Mesendoderm (in vitro differentiated cells): ENCODE measurements at regions not wholly inside any gene's neighbourhood (a gene's known extent, or its start where the extent isn't known, plus 50 kb on each side); places are given as distances from the start of the nearest gene placed in this dataset.

ENCODE experiments used
- DNase-seq: peaks from one replicate; pipeline ENCODE4 v3.0.0; 2013
- H2AK5ac ChIP-seq: 2 replicates; pipeline ENCODE4 v1.6.1; 2013; ENCODE audit warnings: low read length, inconsistent platforms
- H2BK120ac ChIP-seq: 2 replicates; pipeline ENCODE4 v1.6.1; 2013; ENCODE audit warnings: low read depth, mild to moderate bottlenecking, low read length, moderate library complexity, mixed read lengths
- H2BK15ac ChIP-seq: replicated peaks from 2 replicates; pipeline ENCODE4 v1.6.1; 2013; ENCODE audit warnings: low read depth, mild to moderate bottlenecking, moderate library complexity
- H2BK5ac ChIP-seq: 2 replicates; pipeline ENCODE4 v1.6.1; 2013; ENCODE audit warnings: low read length, inconsistent platforms
- H3K18ac ChIP-seq: 2 replicates; pipeline ENCODE4 v1.6.1; 2013; ENCODE audit warnings: mild to moderate bottlenecking, low read length, mixed read lengths
- H3K23ac ChIP-seq: one replicate; pipeline ENCODE4 v1.6.1; 2013; ENCODE audit warnings: low read length
- H3K27ac ChIP-seq: 2 replicates; pipeline ENCODE4 v1.5.1; 2013; ENCODE audit warnings: low read depth, mild to moderate bottlenecking, inconsistent platforms, low read length, moderate library complexity
- H3K27me3 ChIP-seq: 2 replicates; pipeline ENCODE4 v1.6.1; 2013; ENCODE audit warnings: low read length, control low read depth, mild to moderate bottlenecking, inconsistent platforms; ENCODE audit not compliant: insufficient read depth, poor library complexity
- H3K36me3 ChIP-seq: 2 replicates; pipeline ENCODE4 v1.6.1; 2013; ENCODE audit warnings: low read length, inconsistent platforms; ENCODE audit not compliant: control insufficient read depth, insufficient read depth
- H3K4ac ChIP-seq: one replicate; pipeline ENCODE4 v1.6.1; 2013; ENCODE audit warnings: low read depth, mild to moderate bottlenecking, low read length, moderate library complexity
- H3K4me1 ChIP-seq: 2 replicates; pipeline ENCODE4 v1.6.1; 2013; ENCODE audit warnings: low read depth, low read length, inconsistent platforms; ENCODE audit not compliant: control insufficient read depth
- H3K4me2 ChIP-seq: 2 replicates; pipeline ENCODE4 v1.6.1; 2013; ENCODE audit warnings: low read length
- H3K4me3 ChIP-seq: 2 replicates; pipeline ENCODE4 v1.5.1; 2013; ENCODE audit warnings: mild to moderate bottlenecking, low read length
- H3K56ac ChIP-seq: one replicate; pipeline ENCODE4 v1.6.1; 2013; ENCODE audit warnings: low read length
- H3K79me1 ChIP-seq: 2 replicates; pipeline ENCODE4 v1.6.1; 2013; ENCODE audit warnings: low read length, inconsistent platforms
- H3K79me2 ChIP-seq: 2 replicates; pipeline ENCODE4 v1.6.1; 2013; ENCODE audit warnings: mild to moderate bottlenecking, low read length; ENCODE audit not compliant: control insufficient read depth, insufficient read depth
- H3K9ac ChIP-seq: 2 replicates; pipeline ENCODE4 v1.6.1; 2013; ENCODE audit warnings: low read length, inconsistent platforms
- H4K5ac ChIP-seq: one replicate; pipeline ENCODE4 v1.6.1; 2013; ENCODE audit warnings: low read length
- H4K8ac ChIP-seq: one replicate; pipeline ENCODE4 v1.6.1; 2013; ENCODE audit warnings: low read depth, mild to moderate bottlenecking, control low read depth, low read length, moderate library complexity
- WGBS: extraction: QIAGEN DNeasy Blood & Tissue Kit; methylation state at CpG from one replicate; pipeline ENCODE4 v1.1.7; 2013; ENCODE audit warnings: low lambda C conversion rate, missing lambda C conversion rate; ENCODE audit not compliant: insufficient coverage; ENCODE audit errors: extremely low coverage; 5-methylcytosine and 5-hydroxymethylcytosine counted together

GRCh38 chr6:752438-752837, 59.5 kb upstream of the EXOC2 start:
- Histone ChIP-seq H3K56ac (no peak overlapping the region), H3K27me3 (no peaks in the 10 kb centered on the region), H3K9ac (no peak overlapping the region), H3K27ac (no peak overlapping the region), H3K4me2 (no peak overlapping the region), H4K8ac (no peak overlapping the region), H2AK5ac (no peak overlapping the region), H3K36me3 (no peaks in the 10 kb centered on the region), H2BK5ac (no peak overlapping the region), H3K79me2 (no peaks in the 10 kb centered on the region), H3K4me3 (no peak overlapping the region), H2BK120ac (no peak overlapping the region), H3K23ac (no peak overlapping the region), H3K79me1 (no peaks in the 10 kb centered on the region), H3K4me1 (no peaks in the 10 kb centered on the region), H3K18ac (no peak overlapping the region), H4K5ac (no peak overlapping the region), H3K4ac (no peak overlapping the region), H2BK15ac (no peak overlapping the region)
- no peak for DNase-seq
- WGBS: no CpG with 5 or more reads among the region's 2 CpGs

- Histone ChIP-seq H4K5ac (no peak overlapping the region), H4K8ac (no peak overlapping the region), H3K79me2 (no peaks in the 10 kb centered on the region), H2AK5ac (no peak overlapping the region), H3K56ac (no peak overlapping the region), H2BK15ac (no peak overlapping the region), H3K23ac (no peak overlapping the region), H3K4me2 (no peak overlapping the region), H3K4ac (no peak overlapping the region), H3K9ac (no peak overlapping the region), H3K36me3 (no peaks in the 10 kb centered on the region), H2BK120ac (no peak overlapping the region), H3K79me1 (no peaks in the 10 kb centered on the region), H3K4me3 (no peak overlapping the region), H3K18ac (no peak overlapping the region), H2BK5ac (no peak overlapping the region), H3K4me1 (no peaks in the 10 kb centered on the region), H3K27me3 (no peaks in the 10 kb centered on the region), H3K27ac (no peak overlapping the region)
- WGBS: no CpG with 5 or more reads among the region's 4 CpGs
- DNase-seq: no peak
Observed at GRCh38 chr6:751765-752164, 58.8 kb upstream of the EXOC2 start.

- no CpG with 5 or more reads among the region's 4 CpGs for WGBS
- H3K36me3 ChIP-seq: no peaks in the 10 kb centered on the region
- H4K8ac ChIP-seq: no peak overlapping the region
- no peak overlapping the region for H3K56ac ChIP-seq
- H3K27me3 ChIP-seq: no peaks in the 10 kb centered on the region
- H3K4me2 ChIP-seq: no peak overlapping the region
- no peaks in the 10 kb centered on the region for H3K4me1 ChIP-seq
- no peak overlapping the region for H3K9ac ChIP-seq
- H2BK120ac ChIP-seq: no peak overlapping the region
- no peak for DNase-seq
- H3K79me1 ChIP-seq: no peaks in the 10 kb centered on the region
- H2BK15ac ChIP-seq: no peak overlapping the region
- no peak overlapping the region for H3K4ac ChIP-seq
- H3K27ac ChIP-seq: no peak overlapping the region
- no peak overlapping the region for H3K4me3 ChIP-seq
- H4K5ac ChIP-seq: no peak overlapping the region
- H2AK5ac ChIP-seq: no peak overlapping the region
- no peak overlapping the region for H3K23ac ChIP-seq
- H3K79me2 ChIP-seq: no peaks in the 10 kb centered on the region
- H2BK5ac ChIP-seq: no peak overlapping the region
- no peak overlapping the region for H3K18ac ChIP-seq
Observed at GRCh38 chr6:747921-748320, 55.0 kb upstream of the EXOC2 start.

GRCh38 chr6:747028-747427, 54.1 kb upstream of the EXOC2 start:
- DNase-seq: no peak
- WGBS: no CpG with 5 or more reads among the region's 4 CpGs
- no peak overlapping the region for H3K56ac ChIP-seq

GRCh38 chr6:744666-745353, 51.9 kb upstream of the EXOC2 start:
- Histone ChIP-seq H3K4ac (no peak overlapping the region), H3K79me1 (no peaks in the 10 kb centered on the region), H3K23ac (no peak overlapping the region), H4K8ac (no peak overlapping the region), H2BK5ac (no peak overlapping the region), H3K56ac (no peak overlapping the region), H3K27ac (no peak overlapping the region), H4K5ac (no peak overlapping the region), H3K79me2 (no peaks in the 10 kb centered on the region), H2BK120ac (no peak overlapping the region), H3K4me3 (no peak overlapping the region), H2AK5ac (no peak overlapping the region), H3K9ac (no peak overlapping the region), H3K4me1 (no peaks in the 10 kb centered on the region), H3K27me3 (no peaks in the 10 kb centered on the region), H2BK15ac (no peak overlapping the region), H3K18ac (no peak overlapping the region), H3K36me3 (no peaks in the 10 kb centered on the region), H3K4me2 (no peak overlapping the region)
- no CpG with 5 or more reads among the region's 7 CpGs for WGBS
- DNase-seq: no peak

More at GRCh38 chr6:747028-747427, 54.1 kb upstream of the EXOC2 start:
- Histone ChIP-seq H4K8ac (no peak overlapping the region), H3K79me2 (no peaks in the 10 kb centered on the region), H2AK5ac (no peak overlapping the region), H3K27me3 (no peaks in the 10 kb centered on the region), H3K4ac (no peak overlapping the region), H2BK5ac (no peak overlapping the region), H3K9ac (no peak overlapping the region), H2BK15ac (no peak overlapping the region), H2BK120ac (no peak overlapping the region), H3K23ac (no peak overlapping the region), H3K4me2 (no peak overlapping the region), H3K36me3 (no peaks in the 10 kb centered on the region), H4K5ac (no peak overlapping the region), H3K79me1 (no peaks in the 10 kb centered on the region), H3K18ac (no peak overlapping the region), H3K4me3 (no peak overlapping the region), H3K4me1 (no peaks in the 10 kb centered on the region), H3K27ac (no peak overlapping the region)
